Subcutaneous abdominal adipose tissue (tissue), 5 donors: ENCODE measurements at regions not wholly inside any gene's neighbourhood (a gene's known extent, or its start where the extent isn't known, plus 50 kb on each side); places are given as distances from the start of the nearest gene placed in this dataset.

Source experiments
- H3K27ac ChIP-seq: one replicate; pipeline ENCODE4 v1.7.0; 2013; ENCODE audit warnings: low read depth, mild to moderate bottlenecking, inconsistent platforms, low read length, moderate library complexity
- H3K27me3 ChIP-seq, 5 donors: one replicate each; pipeline ENCODE4 v1.7.0; 2013; ENCODE audit warnings: low read length in 5 of 5, inconsistent platforms in 1 of 5; ENCODE audit not compliant: control insufficient read depth in 5 of 5, insufficient read depth in 4 of 5
- H3K36me3 ChIP-seq, 5 donors: one replicate each; pipeline ENCODE4 v1.7.0; 2013; ENCODE audit warnings: low read length in 5 of 5; ENCODE audit not compliant: control insufficient read depth in 5 of 5, insufficient read depth in 5 of 5
- H3K4me1 ChIP-seq, 5 donors: one replicate each; pipeline ENCODE4 v1.7.0; 2013; ENCODE audit warnings: low read length in 5 of 5, mild to moderate bottlenecking in 3 of 5, moderate library complexity in 1 of 5; ENCODE audit not compliant: control insufficient read depth in 5 of 5, insufficient read depth in 5 of 5
- H3K4me3 ChIP-seq, 5 donors: one replicate each; pipeline ENCODE4 v1.7.0; 2013; ENCODE audit warnings: low read length in 5 of 5, low read depth in 1 of 5
- H3K9ac ChIP-seq, 5 donors: one replicate each; pipeline ENCODE4 v1.7.0; 2013; ENCODE audit warnings: low read length in 5 of 5, mild to moderate bottlenecking in 4 of 5, moderate library complexity in 3 of 5
- H3K9me3 ChIP-seq, 5 donors: one replicate each; pipeline ENCODE4 v1.7.0; 2013; ENCODE audit warnings: low read length in 5 of 5; ENCODE audit not compliant: control insufficient read depth in 5 of 5
- donor health status: healthy.
- donor health status: healthy.
- donor health status: healthy.
- donor health status: healthy.
- donor health status: healthy.

DNA sequence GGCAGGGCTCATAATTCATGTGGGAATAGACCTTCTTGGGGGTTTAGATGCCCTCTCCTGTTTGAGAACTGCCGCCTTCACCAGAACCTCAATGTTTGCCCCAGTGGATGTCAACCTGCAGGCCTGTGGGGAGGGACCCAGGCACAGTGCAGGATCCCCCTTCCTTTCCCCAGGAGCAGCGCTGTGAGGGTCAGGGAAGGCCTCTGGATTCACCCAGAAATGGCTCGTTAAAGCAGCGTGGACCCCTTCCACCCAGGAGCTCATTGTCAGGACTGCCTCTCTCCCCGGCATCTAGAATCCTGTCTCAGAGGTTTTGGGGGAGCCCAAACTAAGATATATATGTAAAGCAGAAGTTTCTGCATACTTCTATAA is 188.3 kb downstream of the GADD45G start:
- Histone ChIP-seq H3K36me3 (no peaks in the 10 kb centered on the region), H3K27ac (no peak overlapping the region), H3K9me3 (no peaks in the 10 kb centered on the region), H3K27me3 (no peaks in the 10 kb centered on the region), H3K9ac (no peak overlapping the region), H3K4me3 (no peak overlapping the region), H3K4me1 (no peaks in the 10 kb centered on the region)

DNA sequence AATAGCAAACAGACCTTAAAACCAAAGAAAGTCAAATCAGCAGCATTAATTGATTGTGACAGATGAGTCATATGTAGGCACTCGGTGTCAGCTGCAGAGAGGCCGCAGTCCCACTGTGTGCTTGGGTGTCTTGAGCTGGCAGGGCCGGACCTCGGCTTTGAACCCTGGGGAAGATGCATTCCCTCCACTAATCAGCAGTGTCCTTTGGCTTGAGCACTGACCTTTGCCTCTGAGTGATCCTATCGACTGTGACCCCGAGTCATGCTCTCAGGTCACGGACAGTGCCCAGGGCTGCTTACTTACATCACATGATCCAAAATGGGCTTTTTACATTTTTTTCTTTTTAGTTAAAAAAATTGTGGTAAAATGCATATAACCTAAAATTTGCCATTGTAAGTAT is 188.7 kb downstream of the GADD45G start:
- no peak overlapping the region for H3K27ac ChIP-seq
- H3K4me3 ChIP-seq = no peak overlapping the region
- H3K36me3 ChIP-seq = no peaks in the 10 kb centered on the region
- H3K4me1 ChIP-seq = no peaks in the 10 kb centered on the region
- H3K9ac ChIP-seq = no peak overlapping the region
- H3K27me3 ChIP-seq = no peaks in the 10 kb centered on the region
- H3K9me3 ChIP-seq = no peaks in the 10 kb centered on the region

DNA sequence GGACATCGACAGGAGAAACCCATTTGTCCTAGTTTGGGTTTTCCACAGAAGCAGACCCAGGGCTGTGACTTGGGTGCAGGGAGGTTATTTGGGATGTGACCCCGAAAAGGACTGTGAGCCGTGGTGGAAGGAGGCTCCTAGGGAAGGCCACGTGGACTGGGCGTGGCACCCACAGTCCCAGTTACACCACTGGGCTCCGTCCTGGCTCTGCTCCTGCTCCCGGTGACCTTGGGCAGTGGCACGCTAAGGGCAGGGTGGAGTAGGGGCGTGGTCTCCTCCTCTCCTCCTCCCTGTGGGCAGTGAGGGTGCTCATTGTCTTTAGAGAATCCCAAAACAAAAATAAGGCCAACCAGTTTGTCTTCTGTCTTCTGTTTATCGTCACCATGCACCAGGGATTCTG is 190.1 kb downstream of the GADD45G start:
- no peaks in the 10 kb centered on the region for H3K9me3 ChIP-seq
- H3K27ac ChIP-seq = no peak overlapping the region
- no peaks in the 10 kb centered on the region for H3K36me3 ChIP-seq
- H3K9ac ChIP-seq = no peak overlapping the region
- H3K4me1 ChIP-seq = no peaks in the 10 kb centered on the region
- no peaks in the 10 kb centered on the region for H3K27me3 ChIP-seq
- no peak overlapping the region for H3K4me3 ChIP-seq

DNA sequence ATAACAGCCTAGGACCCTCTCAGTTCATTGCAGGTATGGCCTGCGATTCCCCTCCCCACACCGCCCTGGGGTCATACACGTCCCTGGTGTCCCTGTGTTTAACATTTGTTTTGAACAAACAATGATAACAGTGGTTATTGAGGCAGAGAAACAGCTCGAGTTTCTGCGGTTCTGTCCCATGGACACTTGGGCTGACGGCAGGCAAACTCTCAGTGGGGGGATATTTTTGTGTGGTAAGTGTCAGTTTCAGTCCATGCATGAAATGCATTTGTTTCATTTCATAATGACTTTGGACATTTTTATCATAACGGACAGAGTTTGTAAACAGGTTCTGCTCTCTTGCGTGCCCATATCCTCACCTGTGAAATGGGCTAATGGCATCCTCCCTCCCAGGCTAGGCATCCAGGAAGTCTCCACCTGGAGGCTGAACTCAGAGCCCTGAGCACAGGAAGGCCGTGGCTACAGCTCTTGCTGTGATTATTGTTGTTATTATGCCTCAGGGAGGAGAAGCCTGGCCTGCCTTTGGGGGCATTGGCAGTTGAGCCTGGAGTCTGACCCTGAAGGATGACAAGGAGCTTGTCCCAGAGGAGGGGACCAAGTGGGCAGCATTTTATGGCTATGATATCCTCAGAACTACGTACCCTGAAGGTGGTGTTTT is 190.9 kb downstream of the GADD45G start:
- Histone ChIP-seq H3K9me3 (no peaks in the 10 kb centered on the region), H3K4me1 (no peaks in the 10 kb centered on the region)

DNA sequence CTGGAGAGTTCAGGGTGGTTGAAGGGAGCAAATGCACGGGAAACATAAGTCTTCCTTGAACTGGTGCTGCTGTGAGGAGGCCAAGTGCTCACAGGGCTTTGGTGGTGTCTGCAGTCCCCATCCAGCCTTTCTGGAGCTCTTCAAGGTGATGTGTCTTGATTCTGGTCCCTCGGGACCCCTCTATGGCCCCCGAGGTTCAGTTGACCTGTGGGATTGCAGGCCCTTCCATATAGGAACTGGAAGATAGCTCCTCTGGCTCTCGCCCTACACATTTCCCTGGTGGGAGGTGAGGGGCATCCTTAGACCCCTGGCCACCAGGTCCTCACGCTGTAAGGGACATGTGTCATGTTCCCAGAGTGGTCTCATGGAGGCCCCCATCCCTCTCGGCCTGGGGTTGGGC is 191.8 kb downstream of the GADD45G start:
- H3K27ac ChIP-seq = no peak overlapping the region
- no peaks in the 10 kb centered on the region for H3K27me3 ChIP-seq
- H3K4me1 ChIP-seq = peaks cover 0 to 3% (median 0%) of the 10 kb centered on the region in 5 donors

More for the DNA sequence above, 190.9 kb downstream of the GADD45G start:
- Histone ChIP-seq H3K27me3 (no peaks in the 10 kb centered on the region), H3K27ac (no peak overlapping the region), H3K9ac (no peak overlapping the region), H3K4me3 (no peak overlapping the region), H3K36me3 (no peaks in the 10 kb centered on the region)

DNA sequence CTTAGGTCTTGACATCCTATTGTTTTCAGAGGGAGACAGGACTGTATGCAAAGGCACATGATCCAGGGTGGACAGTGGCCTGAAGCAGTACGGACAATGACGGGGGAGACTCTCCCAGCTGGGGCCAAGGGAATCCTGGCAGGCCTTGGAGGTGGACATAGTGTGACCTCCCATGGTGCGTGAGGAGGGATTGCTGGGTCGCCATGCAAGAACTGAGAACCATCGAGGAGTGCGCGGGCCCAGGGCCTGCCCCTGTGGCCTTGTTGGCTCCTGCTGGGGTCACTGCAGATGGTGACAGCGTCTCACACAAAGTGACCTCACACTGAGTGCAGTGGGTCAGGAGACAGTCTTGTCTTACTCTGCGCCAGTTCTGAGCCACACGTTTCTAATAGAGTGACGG is 192.4 kb downstream of the GADD45G start:
- Histone ChIP-seq H3K9ac (no peak overlapping the region), H3K27ac (no peak overlapping the region), H3K36me3 (no peaks in the 10 kb centered on the region), H3K9me3 (no peaks in the 10 kb centered on the region), H3K27me3 (no peaks in the 10 kb centered on the region), H3K4me3 (no peak overlapping the region), H3K4me1 (peaks cover 0 to 7% (median 0%) of the 10 kb centered on the region in 5 donors)

More for the DNA sequence above, 191.8 kb downstream of the GADD45G start:
- H3K36me3 ChIP-seq = no peaks in the 10 kb centered on the region
- H3K4me3 ChIP-seq = no peak overlapping the region
- H3K9ac ChIP-seq = no peak overlapping the region
- H3K9me3 ChIP-seq = no peaks in the 10 kb centered on the region

DNA sequence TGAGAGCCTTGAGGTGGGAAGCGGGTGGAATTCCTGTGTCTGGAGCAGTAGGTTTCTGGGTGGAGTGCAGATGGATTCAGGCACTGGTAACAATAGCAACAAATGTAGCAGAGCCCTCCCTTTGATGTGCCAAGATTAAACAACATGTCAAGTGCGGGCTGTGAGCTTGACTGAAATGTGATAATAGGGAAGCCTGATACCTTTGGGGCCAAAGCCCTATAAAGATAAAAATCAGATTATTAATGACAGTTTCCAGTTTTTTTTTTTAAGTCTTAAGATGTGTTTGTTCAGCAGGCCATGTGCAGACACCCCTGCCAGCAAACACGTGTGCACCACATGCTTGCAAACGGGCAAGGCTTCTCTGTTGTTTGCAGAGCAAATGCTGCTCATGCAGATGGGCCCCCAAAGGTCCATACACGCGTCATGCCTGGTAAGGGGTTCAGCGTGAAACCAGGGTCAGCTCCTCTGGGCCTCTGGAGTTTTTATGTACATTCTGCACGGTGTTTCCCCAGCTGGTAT is 193.2 kb downstream of the GADD45G start:
- H3K4me1 ChIP-seq = peaks cover 3 to 13% (median 5%) of the 10 kb centered on the region in 5 donors
- H3K27me3 ChIP-seq = no peaks in the 10 kb centered on the region
- H3K36me3 ChIP-seq = no peaks in the 10 kb centered on the region
- no peaks in the 10 kb centered on the region for H3K9me3 ChIP-seq
- H3K9ac ChIP-seq = no peak overlapping the region
- no peak overlapping the region for H3K27ac ChIP-seq
- no peak overlapping the region for H3K4me3 ChIP-seq

DNA sequence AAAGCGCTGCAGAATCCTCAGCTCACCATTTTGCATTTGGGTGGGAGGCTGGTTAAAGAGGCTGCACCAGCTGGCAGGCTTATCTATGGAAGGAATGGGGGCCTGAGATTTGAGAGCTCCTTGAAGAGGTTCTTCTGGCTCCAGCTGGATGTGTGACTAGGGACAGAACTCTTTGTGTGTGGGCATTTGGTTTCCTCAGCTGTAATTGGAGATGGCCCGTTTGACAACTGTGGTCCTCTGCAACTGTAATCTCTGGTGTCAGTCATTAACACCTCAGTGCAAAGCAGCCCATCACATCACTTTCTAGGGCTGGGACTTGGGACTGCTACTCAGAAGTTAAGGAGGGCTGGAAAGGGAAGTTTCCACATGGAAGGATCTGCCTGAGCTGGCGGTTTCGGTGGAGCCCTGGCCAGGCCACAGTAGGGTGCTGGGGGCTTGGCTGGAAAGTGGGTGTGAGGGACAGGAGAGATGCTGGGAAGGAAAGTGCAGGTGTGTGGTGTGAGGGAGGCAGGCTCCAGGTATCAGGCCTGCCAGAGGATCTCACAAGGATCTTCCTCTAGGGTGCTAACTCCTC is 193.8 kb downstream of the GADD45G start:
- H3K27me3 ChIP-seq = no peaks in the 10 kb centered on the region
- no peaks in the 10 kb centered on the region for H3K9me3 ChIP-seq
- peaks cover 4 to 16% (median 6%) of the 10 kb centered on the region in 5 donors for H3K4me1 ChIP-seq
- no peak overlapping the region for H3K4me3 ChIP-seq
- no peaks in the 10 kb centered on the region for H3K36me3 ChIP-seq
- no peak overlapping the region for H3K27ac ChIP-seq
- no peak overlapping the region for H3K9ac ChIP-seq

DNA sequence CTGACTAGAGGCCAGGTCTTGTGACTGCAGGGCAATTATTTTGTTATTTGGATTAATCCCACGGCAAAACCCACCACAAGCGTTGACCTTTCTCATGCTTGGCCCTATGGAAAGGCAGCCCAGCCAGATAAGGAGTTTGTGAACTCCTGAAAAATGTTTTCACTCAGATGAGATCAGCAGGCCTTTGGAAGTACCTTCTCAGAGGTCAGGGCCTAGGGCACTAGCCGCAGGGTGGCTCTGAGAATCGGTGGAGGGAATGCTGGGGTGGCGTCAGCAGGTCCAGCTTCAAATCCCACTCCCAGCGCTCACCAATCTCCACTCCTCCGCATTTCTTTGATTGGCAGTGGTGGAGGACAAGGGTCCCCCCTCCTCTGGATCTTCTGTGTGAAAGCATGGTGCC is 194.4 kb downstream of the GADD45G start:
- no peak overlapping the region for H3K9ac ChIP-seq
- no peaks in the 10 kb centered on the region for H3K27me3 ChIP-seq
- no peaks in the 10 kb centered on the region for H3K9me3 ChIP-seq
- H3K4me3 ChIP-seq = no peak overlapping the region
- no peaks in the 10 kb centered on the region for H3K36me3 ChIP-seq
- peaks cover 4 to 16% (median 6%) of the 10 kb centered on the region in 5 donors for H3K4me1 ChIP-seq
- no peak overlapping the region for H3K27ac ChIP-seq

DNA sequence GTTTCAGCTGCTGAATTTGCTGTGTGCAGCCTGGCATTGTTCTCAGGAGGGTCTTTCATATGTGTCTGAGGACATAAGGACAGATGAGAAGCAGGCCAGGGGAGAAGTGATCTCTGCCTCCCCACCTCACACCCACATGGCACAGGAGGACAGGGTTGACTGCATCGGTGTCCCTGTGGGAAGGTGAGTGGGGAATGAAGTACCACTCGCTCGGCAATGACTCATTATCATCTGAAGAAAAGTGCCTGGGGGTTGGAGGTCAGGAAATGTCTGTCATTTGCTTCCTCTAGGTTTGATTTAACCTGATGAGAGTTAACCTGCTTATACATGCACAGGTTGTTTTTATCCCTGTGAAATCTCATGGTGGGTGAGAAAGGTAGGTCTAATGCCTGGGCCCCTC is 195.0 kb downstream of the GADD45G start:
- Histone ChIP-seq H3K9ac (no peak overlapping the region), H3K36me3 (no peaks in the 10 kb centered on the region), H3K27ac (no peak overlapping the region), H3K4me3 (no peak overlapping the region), H3K4me1 (peaks cover 4 to 16% (median 6%) of the 10 kb centered on the region in 5 donors), H3K9me3 (no peaks in the 10 kb centered on the region), H3K27me3 (no peaks in the 10 kb centered on the region)
